ENCODE measurements at regions not wholly inside any gene's neighbourhood (a gene's known extent, or its start where the extent isn't known, plus 50 kb on each side); places are given as distances from the start of the nearest gene placed in this dataset.

DNA sequence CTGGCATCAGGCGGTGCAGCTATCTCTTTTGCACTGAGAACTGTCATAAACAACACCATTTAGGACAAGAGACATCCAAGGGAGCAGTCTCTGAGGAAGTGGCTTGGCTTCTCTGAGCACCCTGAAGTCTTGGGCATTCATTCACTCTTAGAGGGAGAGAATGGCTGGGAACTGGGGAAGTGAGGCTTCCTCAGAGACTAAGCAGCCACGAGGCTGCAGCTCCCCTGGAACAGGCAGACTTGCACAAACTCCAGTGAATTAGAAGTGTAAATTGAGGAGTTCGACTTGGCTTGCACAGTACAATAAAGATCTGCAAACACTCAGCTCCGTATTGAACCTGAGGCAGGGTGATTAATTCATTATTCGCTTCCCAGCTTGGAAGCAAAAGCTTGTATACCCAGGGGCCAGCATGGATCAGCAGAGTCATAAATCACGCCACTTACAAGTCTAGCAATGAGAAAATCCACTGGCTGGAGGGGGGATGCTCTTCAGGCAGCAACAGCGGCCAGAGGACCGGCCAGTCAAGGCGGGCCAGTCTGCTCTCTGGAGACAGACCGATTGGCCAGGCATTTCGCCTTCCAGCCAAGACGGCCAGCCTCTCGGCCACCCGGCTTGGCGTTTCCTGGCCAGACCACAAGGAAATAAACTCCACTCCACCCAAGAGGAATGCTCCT is 118.8 kb upstream of the ADPGK start:
- POLR2A ChIA-PET: no interaction called here
- Mint-ChIP-seq H3K9me3 (no peaks in the 10 kb centered on the region), H3K4me1 (ENCODE audit: low read depth) (no peaks in the 10 kb centered on the region), H3K36me3 (ENCODE audit: low read depth) (no peaks in the 10 kb centered on the region), H3K27ac (no peak overlapping the region), H3K27me3 (peaks cover 45% of the 10 kb centered on the region), H3K4me3 (no peak overlapping the region)
- no peak for TF ChIP-seq CTCF (IDR thresholded peaks at IDR 0.05)
- intact Hi-C loops (cut with micrococcal nuclease): no loop called here
- CTCF ChIA-PET: no interaction called here
- ATAC-seq: no peak
- no peak for DNase-seq

DNA sequence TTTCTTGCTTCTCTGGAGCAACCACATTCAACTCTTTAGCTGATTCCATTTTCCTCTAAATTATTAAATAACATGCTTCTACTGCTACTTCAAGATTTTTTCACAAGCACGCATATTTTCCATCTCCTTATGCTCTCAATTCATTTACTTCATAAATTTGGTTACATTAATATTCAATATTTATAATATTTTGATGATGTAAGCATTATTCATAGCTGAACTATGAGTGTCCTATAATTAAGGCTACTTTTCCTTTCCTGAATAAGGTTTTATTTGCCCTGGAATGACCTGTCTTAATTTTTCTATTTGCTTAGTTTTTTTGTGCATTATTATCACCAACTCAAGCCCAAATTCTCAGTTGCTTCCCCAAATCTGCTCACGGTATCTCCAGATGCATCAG is 109.4 kb upstream of the ADPGK start:
- H3K27ac Mint-ChIP-seq: no peak overlapping the region
- CTCF ChIA-PET: no interaction called here
- no peaks in the 10 kb centered on the region for H3K9me3 Mint-ChIP-seq
- no peak for TF ChIP-seq CTCF (IDR thresholded peaks at IDR 0.05)
- no peak overlapping the region for H3K4me3 Mint-ChIP-seq
- H3K36me3 Mint-ChIP-seq (ENCODE audit: low read depth): no peaks in the 10 kb centered on the region
- ATAC-seq: no peak
- POLR2A ChIA-PET: interaction anchor here (1.2 kb wide), 1 partner anchor 171 kb away, joined by 3 read pairs; no protein-coding TSS in a partner anchor
- intact Hi-C loops (cut with micrococcal nuclease): no loop called here
- H3K4me1 Mint-ChIP-seq (ENCODE audit: low read depth): no peaks in the 10 kb centered on the region
- no peak for DNase-seq
- H3K27me3 Mint-ChIP-seq: peaks cover 25% of the 10 kb centered on the region

DNA sequence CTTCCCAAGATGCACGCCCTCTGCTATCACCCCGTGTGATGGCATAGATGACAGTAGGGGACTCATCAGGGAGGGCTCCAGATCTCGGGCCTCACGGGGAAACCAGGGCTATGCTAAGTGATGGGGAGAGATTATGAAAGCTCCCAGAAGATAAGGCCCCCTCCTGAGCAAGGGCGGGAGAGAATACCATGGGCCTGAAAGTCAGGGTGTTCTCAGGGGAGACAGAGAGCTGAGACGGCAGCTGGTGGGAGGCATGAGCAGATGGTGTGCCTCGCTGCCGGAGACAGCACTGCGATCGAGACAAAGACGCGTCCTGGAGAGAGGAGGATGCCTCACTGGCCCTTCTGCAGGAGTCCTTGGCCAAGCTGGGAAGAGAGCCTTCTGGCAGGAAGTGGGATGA is 106.5 kb upstream of the ADPGK start:
- H3K27ac Mint-ChIP-seq: no peak overlapping the region
- no peak for ATAC-seq
- no peaks in the 10 kb centered on the region for H3K4me1 Mint-ChIP-seq (ENCODE audit: low read depth)
- CTCF ChIA-PET: no interaction called here
- no peaks in the 10 kb centered on the region for H3K9me3 Mint-ChIP-seq
- no peak for TF ChIP-seq CTCF (IDR thresholded peaks at IDR 0.05)
- peaks cover 10% of the 10 kb centered on the region for H3K27me3 Mint-ChIP-seq
- H3K4me3 Mint-ChIP-seq: no peak overlapping the region
- intact Hi-C loops (cut with micrococcal nuclease): no loop called here
- POLR2A ChIA-PET: no interaction called here
- no peak for DNase-seq
- H3K36me3 Mint-ChIP-seq (ENCODE audit: low read depth): no peaks in the 10 kb centered on the region

DNA sequence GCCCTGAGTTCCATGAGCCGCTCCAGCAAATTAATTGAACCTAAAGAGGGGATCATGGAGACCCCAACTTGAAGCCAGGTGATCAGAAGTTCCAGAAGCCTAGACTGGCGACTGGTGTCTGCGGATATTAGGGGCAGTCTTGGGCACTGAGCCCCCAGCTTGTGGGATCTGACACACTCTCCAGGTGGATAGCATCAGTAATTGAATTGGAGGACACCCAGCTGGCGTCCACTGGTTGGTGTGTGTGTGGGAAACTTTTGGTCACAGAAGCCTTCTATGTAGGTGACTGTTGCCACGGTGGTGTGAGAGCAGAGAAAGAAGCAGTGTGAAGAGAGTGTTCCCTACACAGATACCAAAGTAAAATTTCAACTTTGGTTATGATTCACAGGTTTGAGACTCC is 106.0 kb upstream of the ADPGK start:
- Mint-ChIP-seq H3K9me3 (no peaks in the 10 kb centered on the region), H3K36me3 (ENCODE audit: low read depth) (no peaks in the 10 kb centered on the region), H3K4me3 (no peak overlapping the region), H3K4me1 (ENCODE audit: low read depth) (no peaks in the 10 kb centered on the region), H3K27ac (no peak overlapping the region), H3K27me3 (peaks cover 10% of the 10 kb centered on the region)
- TF ChIP-seq CTCF (IDR thresholded peaks at IDR 0.05): no peak
- no peak for DNase-seq
- ChIA-PET CTCF (no interaction called here), POLR2A (no interaction called here)
- intact Hi-C loops (cut with micrococcal nuclease): no loop called here
- ATAC-seq: no peak

- TF ChIP-seq CTCF (IDR thresholded peaks at IDR 0.05): no peak
- ChIA-PET POLR2A (no interaction called here), CTCF (no interaction called here)
- ATAC-seq (no peak), DNase-seq (no peak)
- peaks cover 8% of the 10 kb centered on the region for H3K27me3 Mint-ChIP-seq
- H3K27ac Mint-ChIP-seq: no peak overlapping the region
- no peaks in the 10 kb centered on the region for H3K36me3 Mint-ChIP-seq (ENCODE audit: low read depth)
- no peak overlapping the region for H3K4me3 Mint-ChIP-seq
- intact Hi-C loops (cut with micrococcal nuclease): no loop called here
- H3K9me3 Mint-ChIP-seq: no peaks in the 10 kb centered on the region
- H3K4me1 Mint-ChIP-seq (ENCODE audit: low read depth): no peaks in the 10 kb centered on the region
These were observed 105.3 kb upstream of the ADPGK start for GRCh38 chr15:72888811-72889210.

Measured in activated CD8-positive, alpha-beta T cell treated with anti-CD3 and anti-CD28 coated beads for 36 hours (primary cell).